ENCODE measurements at regions not wholly inside any gene's neighbourhood (a gene's known extent, or its start where the extent isn't known, plus 50 kb on each side); places are given as distances from the start of the nearest gene placed in this dataset.

GRCh38 chr2:176729706-176730569 lies 460.7 kb downstream of the MTX2 start:
- TF ChIP-seq ZNF302 (CRISPR knock-in tag; IDR thresholded peaks at IDR 0.05), result no peak
- no peak for TF ChIP-seq CHD4 (IDR thresholded peaks at IDR 0.05; ENCODE audit: borderline replicate concordance)
- TF ChIP-seq RAD21 (conservative IDR thresholded peaks at IDR 0.05 in 1 of 2, IDR thresholded peaks at IDR 0.05 in 1 of 2), result no peak
- no peak for TF ChIP-seq EHMT2 (IDR thresholded peaks at IDR 0.05; ENCODE audit: low read depth)
- no peak for TF ChIP-seq PHF8 (IDR thresholded peaks at IDR 0.05; ENCODE audit: borderline replicate concordance, low read depth)
- TF ChIP-seq SREBF2 (IDR thresholded peaks at IDR 0.05), result no peak
- TF ChIP-seq RNF2 (IDR thresholded peaks at IDR 0.05; ENCODE audit: borderline replicate concordance, low read depth), result no peak
- TF ChIP-seq EP300 (IDR thresholded peaks at IDR 0.05), result no peak
- Histone ChIP-seq H3K4me3 (no peak overlapping the region), H3K4me1 (no peaks in the 10 kb centered on the region), H3K9me3 (no peaks in the 10 kb centered on the region), H3K27ac (no peak overlapping the region), H3K4me2 (no peak overlapping the region)
- POLR2A ChIA-PET, result no interaction called here
- no peak for ATAC-seq
- no peak for FAIRE-seq
- 25% methylated on average over 1 of the region's 1 CpG for WGBS (ENCODE audit: missing lambda C conversion rate)
- DNase-seq (ENCODE audit: low read depth in 1 of 2, low spot score in 1 of 2), result no peak
- CTCF ChIA-PET, result interaction anchor here (1.2 kb wide), 1 partner anchor 11 kb away, joined by 3 read pairs; no protein-coding TSS in a partner anchor

- H3K9me3 ChIP-seq, result no peaks in the 10 kb centered on the region
- H3K4me1 ChIP-seq, result no peaks in the 10 kb centered on the region
- H3K4me2 ChIP-seq, result no peak overlapping the region
- POLR2A ChIA-PET, result no interaction called here
- CTCF ChIA-PET, result no interaction called here
- H3K27ac ChIP-seq, result no peak overlapping the region
- H3K4me3 ChIP-seq, result no peak overlapping the region
- WGBS (ENCODE audit: missing lambda C conversion rate), result 0% methylated on average over 1 of the region's 1 CpG
- ATAC-seq (no peak), FAIRE-seq (no peak), DNase-seq (ENCODE audit: low read depth in 1 of 2, low spot score in 1 of 2) (no peak)
- no peak for TF ChIP-seq RNF2 (IDR thresholded peaks at IDR 0.05; ENCODE audit: borderline replicate concordance, low read depth)
- TF ChIP-seq CBX8 (IDR thresholded peaks at IDR 0.05), result no peak
- no peak for TF ChIP-seq CHD2 (IDR thresholded peaks at IDR 0.05; ENCODE audit: low read length, partially characterized antibody)
- TF ChIP-seq GATA3 (IDR thresholded peaks at IDR 0.05; ENCODE audit: borderline replicate concordance), result no peak
- TF ChIP-seq TP53 (CRISPR knock-in tag; IDR thresholded peaks at IDR 0.05), result no peak
- no peak for TF ChIP-seq EHMT2 (IDR thresholded peaks at IDR 0.05; ENCODE audit: low read depth)
- TF ChIP-seq ZNF302 (CRISPR knock-in tag; IDR thresholded peaks at IDR 0.05), result no peak
- TF ChIP-seq MAX (IDR thresholded peaks at IDR 0.05), result no peak
- TF ChIP-seq REST (IDR thresholded peaks at IDR 0.05), result no peak
- TF ChIP-seq ZFP36 (IDR thresholded peaks at IDR 0.05; ENCODE audit: borderline replicate concordance, partially characterized antibody), result no peak
- no peak for TF ChIP-seq KDM5A (IDR thresholded peaks at IDR 0.05)
These were observed 463.5 kb downstream of the MTX2 start for GRCh38 chr2:176732780-176733179.

- Histone ChIP-seq H3K4me1 (no peaks in the 10 kb centered on the region), H3K9me3 (no peaks in the 10 kb centered on the region), H3K4me2 (no peak overlapping the region), H3K4me3 (no peak overlapping the region), H3K27ac (no peak overlapping the region)
- ATAC-seq (no peak), FAIRE-seq (no peak), DNase-seq (ENCODE audit: low read depth in 1 of 2, low spot score in 1 of 2) (no peak)
- TF ChIP-seq HOXB13 (CRISPR knock-in tag; IDR thresholded peaks at IDR 0.05; ENCODE audit: low read depth) (no peak), SMC3 (IDR thresholded peaks at IDR 0.05) (no peak), CHD4 (IDR thresholded peaks at IDR 0.05; ENCODE audit: borderline replicate concordance) (no peak), ZC3H11A (IDR thresholded peaks at IDR 0.05) (no peak), HEYL (CRISPR knock-in tag; IDR thresholded peaks at IDR 0.05) (no peak), MAX (IDR thresholded peaks at IDR 0.05) (no peak), HMGXB4 (CRISPR knock-in tag; IDR thresholded peaks at IDR 0.05; ENCODE audit: borderline replicate concordance) (no peak), FOSL2 (IDR thresholded peaks at IDR 0.05) (no peak), FOSL2 (CRISPR knock-in tag; IDR thresholded peaks at IDR 0.05) (no peak), RARB (CRISPR knock-in tag; IDR thresholded peaks at IDR 0.05) (no peak), NFE2L2 (conservative IDR thresholded peaks at IDR 0.05; ENCODE audit: low read length) (no peak), KDM1A (IDR thresholded peaks at IDR 0.05; ENCODE audit: low read depth) (no peak), CEBPB (IDR thresholded peaks at IDR 0.05) (no peak)
- 4% methylated on average over 3 of the region's 3 CpGs for WGBS (ENCODE audit: missing lambda C conversion rate)
- CTCF ChIA-PET, result no interaction called here
- POLR2A ChIA-PET, result no interaction called here
These were observed 464.6 kb downstream of the MTX2 start for GRCh38 chr2:176733698-176734430.

Data from A549 (cell line).